Muscle of leg (tissue), 3 donors: ENCODE measurements at regions not wholly inside any gene's neighbourhood (a gene's known extent, or its start where the extent isn't known, plus 50 kb on each side); places are given as distances from the start of the nearest gene placed in this dataset.

Source experiments
- DNase-seq: peaks from one replicate; pipeline ENCODE4 v3.0.0; 2013
- H3K27ac ChIP-seq: one replicate; pipeline ENCODE4 v1.5.1; 2013; ENCODE audit warnings: mild to moderate bottlenecking, low read length, control low read depth
- H3K27me3 ChIP-seq: one replicate; pipeline ENCODE4 v1.6.1; 2013; ENCODE audit warnings: low read length; ENCODE audit not compliant: control insufficient read depth, insufficient read depth
- H3K36me3 ChIP-seq: one replicate; pipeline ENCODE4 v1.6.1; 2013; ENCODE audit warnings: low read length; ENCODE audit not compliant: control insufficient read depth, insufficient read depth
- H3K4me1 ChIP-seq: one replicate; pipeline ENCODE4 v1.6.1; 2013; ENCODE audit warnings: low read length; ENCODE audit not compliant: control insufficient read depth, insufficient read depth
- H3K4me3 ChIP-seq: one replicate; pipeline ENCODE4 v1.5.1; 2013; ENCODE audit warnings: low read length, control low read depth
- H3K9me3 ChIP-seq: replicated peaks from 2 replicates; pipeline ENCODE4 v1.6.1; 2013; ENCODE audit warnings: low read depth, low read length; ENCODE audit not compliant: control insufficient read depth
- WGBS: methylation state at CpG from one replicate; pipeline ENCODE4 v1.1.5; 2013; ENCODE audit warnings: missing lambda C conversion rate; ENCODE audit not compliant: insufficient coverage; 5-methylcytosine and 5-hydroxymethylcytosine counted together

DNA sequence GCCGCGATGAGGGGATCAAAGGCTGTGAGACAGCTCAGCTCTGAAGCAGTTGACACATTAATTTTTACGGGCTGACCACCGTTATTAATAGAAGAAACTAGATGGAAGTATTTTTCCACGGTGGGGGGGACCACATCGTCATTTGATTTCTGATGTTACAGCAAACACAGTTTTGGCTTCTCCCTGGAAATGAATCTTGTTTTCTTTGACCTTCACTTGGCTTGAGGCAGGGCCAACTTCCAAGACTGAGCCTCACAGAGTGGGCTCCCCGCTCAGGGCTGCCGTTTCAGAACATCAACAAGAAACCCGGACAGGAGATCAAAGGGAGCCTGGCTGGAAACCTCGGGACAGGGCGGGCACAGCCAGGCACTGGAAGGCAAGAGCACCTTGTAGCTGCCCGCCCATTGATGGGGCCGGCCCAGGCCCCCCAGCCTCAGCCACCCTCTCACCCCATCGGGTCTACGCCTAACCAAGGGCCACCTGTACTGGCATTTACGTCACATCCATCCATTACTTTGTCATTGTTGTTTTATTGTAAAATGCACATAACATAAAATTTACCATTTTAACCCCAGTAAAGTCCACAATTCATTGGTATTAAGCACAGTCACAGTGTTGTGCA, 124.6 kb downstream of the C16orf95 start:
- no peak overlapping the region for H3K4me3 ChIP-seq
- H3K9me3 ChIP-seq, result peaks cover 11% of the 10 kb centered on the region
- H3K27me3 ChIP-seq, result peaks cover 9% of the 10 kb centered on the region
- H3K4me1 ChIP-seq, result peaks cover 10% of the 10 kb centered on the region
- no peaks in the 10 kb centered on the region for H3K36me3 ChIP-seq
- no peak overlapping the region for H3K27ac ChIP-seq
- DNase-seq, result no peak
- WGBS, result 57% methylated on average over 11 of the region's 16 CpGs

DNA sequence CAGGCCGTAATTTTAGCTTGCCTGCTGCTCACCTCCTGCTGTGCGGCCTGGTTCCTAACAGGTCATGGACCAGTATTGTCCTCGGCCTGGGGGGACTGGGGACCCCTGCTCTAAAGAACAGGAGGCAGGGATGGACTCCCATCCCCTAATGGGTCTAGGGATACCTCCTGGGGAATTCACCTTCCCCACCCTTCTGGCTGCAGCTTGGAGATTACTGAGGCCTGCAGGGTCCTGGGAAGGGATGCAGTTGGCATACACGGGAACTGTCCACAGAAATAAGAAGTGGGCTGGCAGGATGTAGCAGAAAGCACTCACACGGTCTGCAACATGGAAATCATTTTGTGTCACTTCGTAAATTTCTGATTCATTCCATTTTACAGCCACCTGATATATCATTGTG, 123.0 kb downstream of the C16orf95 start:
- Histone ChIP-seq H3K4me3 (no peak overlapping the region), H3K9me3 (peaks cover 11% of the 10 kb centered on the region), H3K4me1 (peaks cover 10% of the 10 kb centered on the region), H3K27me3 (peaks cover 12% of the 10 kb centered on the region), H3K27ac (no peak overlapping the region), H3K36me3 (no peaks in the 10 kb centered on the region)
- WGBS, result 79% methylated on average over 3 of the region's 6 CpGs
- DNase-seq, result no peak

DNA sequence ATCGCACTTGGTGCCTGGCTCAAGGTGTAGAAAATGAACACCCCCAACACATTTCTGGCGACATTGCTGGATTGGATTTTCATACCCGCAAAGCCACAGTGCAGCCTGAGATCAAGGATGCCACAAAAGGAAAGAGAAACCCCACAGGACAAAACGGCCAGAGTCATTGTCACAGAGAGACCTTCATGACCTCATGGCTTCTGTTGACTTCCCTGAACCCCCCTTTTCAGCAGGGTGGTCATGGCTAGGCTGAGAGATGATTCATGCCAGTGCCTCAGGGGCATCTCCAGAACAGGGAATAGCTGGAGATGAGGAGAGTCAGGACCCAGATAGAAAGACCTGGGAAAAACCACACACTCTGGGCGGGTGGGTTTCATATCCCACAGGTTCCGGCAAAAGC, 122.0 kb downstream of the C16orf95 start:
- Histone ChIP-seq H3K36me3 (no peaks in the 10 kb centered on the region), H3K4me3 (no peak overlapping the region), H3K9me3 (peaks cover 6% of the 10 kb centered on the region), H3K4me1 (peaks cover 10% of the 10 kb centered on the region), H3K27me3 (peaks cover 17% of the 10 kb centered on the region), H3K27ac (no peak overlapping the region)
- 70% methylated on average over 2 of the region's 6 CpGs for WGBS
- no peak for DNase-seq

DNA sequence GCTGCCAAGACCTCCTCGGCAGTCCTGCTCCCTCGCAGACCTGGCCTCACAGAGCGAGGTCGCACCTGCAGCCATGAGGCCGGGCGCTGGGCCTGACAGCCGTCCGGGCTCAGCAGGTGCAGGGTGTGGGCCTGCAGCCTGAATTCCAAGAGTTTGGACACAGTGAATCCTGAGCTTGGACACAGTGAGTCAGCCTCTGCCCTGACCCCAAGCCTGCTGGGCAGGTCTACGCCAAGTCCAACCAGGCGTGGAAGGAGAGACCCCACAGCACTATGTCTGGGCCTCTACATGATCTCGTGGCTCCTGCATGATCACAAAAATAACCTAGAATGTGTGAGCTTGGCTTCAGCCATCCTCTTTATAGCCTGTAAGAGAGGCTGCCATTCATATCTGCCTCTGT, 121.0 kb downstream of the C16orf95 start:
- Histone ChIP-seq H3K4me3 (no peak overlapping the region), H3K27me3 (peaks cover 17% of the 10 kb centered on the region), H3K27ac (no peak overlapping the region), H3K4me1 (peaks cover 10% of the 10 kb centered on the region), H3K36me3 (no peaks in the 10 kb centered on the region), H3K9me3 (no peaks in the 10 kb centered on the region)
- 46% methylated on average over 10 of the region's 11 CpGs for WGBS
- peak; percentile 35 for DNase-seq

DNA sequence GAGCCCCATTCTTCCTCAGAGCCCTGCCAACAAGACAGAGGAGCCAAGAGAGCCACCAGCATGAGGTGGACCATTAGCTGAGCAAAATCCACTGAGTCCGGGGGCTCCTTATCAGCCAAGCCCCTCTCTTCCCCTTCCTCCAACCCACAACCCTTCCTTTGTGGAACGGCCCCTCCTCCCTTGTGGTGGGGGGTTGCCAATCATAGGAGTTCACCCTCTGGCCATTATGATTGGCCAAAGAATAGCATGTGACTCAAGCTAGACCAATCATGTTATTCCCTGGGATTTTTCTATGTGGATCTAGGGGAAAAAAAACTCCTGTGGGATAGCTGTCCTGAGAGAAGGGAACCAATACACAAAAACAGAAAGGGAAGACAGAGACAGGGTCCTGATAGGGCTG, 120.5 kb downstream of the C16orf95 start:
- Histone ChIP-seq H3K4me1 (peaks cover 11% of the 10 kb centered on the region), H3K36me3 (no peaks in the 10 kb centered on the region), H3K9me3 (no peaks in the 10 kb centered on the region), H3K4me3 (no peak overlapping the region), H3K27ac (no peak overlapping the region), H3K27me3 (peaks cover 17% of the 10 kb centered on the region)
- WGBS, result no CpG with 5 or more reads among the region's 2 CpGs
- no peak for DNase-seq

- no peaks in the 10 kb centered on the region for H3K9me3 ChIP-seq
- peaks cover 22% of the 10 kb centered on the region for H3K4me1 ChIP-seq
- peaks cover 15% of the 10 kb centered on the region for H3K27me3 ChIP-seq
- 19% methylated on average over 2 of the region's 8 CpGs for WGBS
- DNase-seq, result no peak
- H3K36me3 ChIP-seq, result no peaks in the 10 kb centered on the region
- H3K27ac ChIP-seq, result no peak overlapping the region
- H3K4me3 ChIP-seq, result no peak overlapping the region
These were observed 118.8 kb downstream of the C16orf95 start for GRCh38 chr16:87198328-87198832.

DNA sequence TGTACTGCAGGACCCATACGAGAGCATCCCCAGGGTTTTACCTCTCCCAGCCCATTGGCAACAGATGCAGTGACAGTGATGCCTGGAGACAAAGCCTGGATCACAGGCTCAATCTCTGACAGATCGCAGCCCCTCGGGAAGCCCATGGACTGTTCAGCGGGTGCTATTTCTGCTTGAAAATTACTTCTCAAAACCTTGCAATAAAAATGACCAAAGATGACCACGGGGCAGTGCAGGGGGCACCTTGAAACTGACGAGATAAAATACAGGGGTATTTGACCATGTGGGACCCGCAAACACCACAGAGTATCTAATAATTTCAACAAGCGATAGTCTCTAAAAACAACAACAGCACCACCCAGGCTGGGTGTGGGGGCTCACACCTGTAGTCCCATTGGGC, 118.3 kb downstream of the C16orf95 start:
- Histone ChIP-seq H3K4me3 (no peak overlapping the region), H3K27me3 (peaks cover 15% of the 10 kb centered on the region), H3K36me3 (no peaks in the 10 kb centered on the region), H3K27ac (no peak overlapping the region), H3K9me3 (no peaks in the 10 kb centered on the region), H3K4me1 (peaks cover 22% of the 10 kb centered on the region)
- 80% methylated on average over 5 of the region's 8 CpGs for WGBS
- no peak for DNase-seq

- 63% methylated on average over 2 of the region's 3 CpGs for WGBS
- Histone ChIP-seq H3K27ac (no peak overlapping the region), H3K9me3 (no peaks in the 10 kb centered on the region), H3K4me1 (peaks cover 22% of the 10 kb centered on the region), H3K27me3 (peaks cover 15% of the 10 kb centered on the region), H3K4me3 (no peak overlapping the region), H3K36me3 (no peaks in the 10 kb centered on the region)
- no peak for DNase-seq
These were observed 117.8 kb downstream of the C16orf95 start for GRCh38 chr16:87199379-87199778.

- H3K36me3 ChIP-seq, result no peaks in the 10 kb centered on the region
- H3K9me3 ChIP-seq, result no peaks in the 10 kb centered on the region
- H3K27ac ChIP-seq, result no peak overlapping the region
- peaks cover 15% of the 10 kb centered on the region for H3K27me3 ChIP-seq
- peaks cover 22% of the 10 kb centered on the region for H3K4me1 ChIP-seq
- WGBS, result 80% methylated on average over 4 of the region's 7 CpGs
- H3K4me3 ChIP-seq, result no peak overlapping the region
- no peak for DNase-seq
These were observed 117.3 kb downstream of the C16orf95 start for GRCh38 chr16:87199901-87200300.

GRCh38 chr16:87200637-87201036, 116.6 kb downstream of the C16orf95 start:
- Histone ChIP-seq H3K4me3 (no peak overlapping the region), H3K27ac (peak overlapping the region; percentile 20), H3K36me3 (no peaks in the 10 kb centered on the region), H3K4me1 (peaks cover 22% of the 10 kb centered on the region), H3K9me3 (no peaks in the 10 kb centered on the region), H3K27me3 (peaks cover 17% of the 10 kb centered on the region)
- DNase-seq, result peak; percentile 35
- no CpG with 5 or more reads among the region's 3 CpGs for WGBS

- DNase-seq, result peak; percentile 94
- WGBS, result 18% methylated on average over 2 of the region's 5 CpGs
- no peaks in the 10 kb centered on the region for H3K9me3 ChIP-seq
- peak overlapping the region; percentile 20 for H3K27ac ChIP-seq
- peaks cover 19% of the 10 kb centered on the region for H3K4me1 ChIP-seq
- H3K27me3 ChIP-seq, result peaks cover 14% of the 10 kb centered on the region
- H3K36me3 ChIP-seq, result no peaks in the 10 kb centered on the region
- H3K4me3 ChIP-seq, result no peak overlapping the region
These were observed 116.1 kb downstream of the C16orf95 start for GRCh38 chr16:87201052-87201451.
